Transverse colon (tissue), 4 donors: ENCODE measurements at regions not wholly inside any gene's neighbourhood (a gene's known extent, or its start where the extent isn't known, plus 50 kb on each side); places are given as distances from the start of the nearest gene placed in this dataset.

Experiments used
- CTCF ChIP-seq, 5 experiments: fragments of 200-600 bp in 3 of 5; fragments of 450-650 bp in 2 of 5; sonication (generic) in 3 of 5; IDR thresholded peaks; 1 replicate in 2 of 5; 2 replicates in 3 of 5; pipeline ENCODE4 v1.5.1; 2016 to 2017; ENCODE audit warnings: antibody characterized with exemption in 5 of 5, inconsistent platforms in 3 of 5, mild to moderate bottlenecking in 2 of 5, moderate library complexity in 1 of 5
- EP300 ChIP-seq: sonication (generic); formaldehyde crosslinking; IDR thresholded peaks from one replicate; pipeline ENCODE4 v1.6.1; 2017; ENCODE audit warnings: antibody characterized with exemption, low read depth
- POLR2A ChIP-seq: fragments of 450-650 bp; IDR thresholded peaks from one replicate; pipeline ENCODE4 v1.6.1; 2016; ENCODE audit warnings: antibody characterized with exemption, mild to moderate bottlenecking, moderate library complexity
- POLR2AphosphoS5 ChIP-seq, 3 donors: sonication (generic); formaldehyde crosslinking; IDR thresholded peaks; one replicate each; pipeline ENCODE4 v1.6.1; 2016; ENCODE audit warnings: antibody characterized with exemption in 3 of 3

GRCh38 chr6:40312213-40313015 lies 274.8 kb downstream of the LRFN2 start:
- TF ChIP-seq CTCF (IDR thresholded peaks at IDR 0.05) (no peak), POLR2A (no peak), POLR2AphosphoS5 (IDR thresholded peaks at IDR 0.05) (no peak), EP300 (no peak)
